ENCODE measurements at regions not wholly inside any gene's neighbourhood (a gene's known extent, or its start where the extent isn't known, plus 50 kb on each side); places are given as distances from the start of the nearest gene placed in this dataset.

GRCh38 chr11:87942786-87943185 is 232.5 kb downstream of the RAB38 start:
- TF ChIP-seq CTCF (IDR thresholded peaks at IDR 0.05; ENCODE audit: insufficient read depth, low read depth, low read length) (no peak), EZH2 (IDR thresholded peaks at IDR 0.05; ENCODE audit: insufficient read depth, low read length) (no peak)
